ENCODE measurements at regions not wholly inside any gene's neighbourhood (a gene's known extent, or its start where the extent isn't known, plus 50 kb on each side); places are given as distances from the start of the nearest gene placed in this dataset.

- DNase-seq (ENCODE audit: low spot score in 2 of 2), result no peak
- FAIRE-seq, result no peak
These were observed 283.9 kb upstream of the ACVR2A start for GRCh38 chr2:147560810-147561535.

GRCh38 chr2:147559070-147559725 lies 285.6 kb upstream of the ACVR2A start:
- DNase-seq (ENCODE audit: low spot score in 2 of 2), result no peak
- FAIRE-seq, result no peak

- FAIRE-seq, result no peak
- no peak for DNase-seq (ENCODE audit: low spot score in 2 of 2)
These were observed 286.2 kb upstream of the ACVR2A start for GRCh38 chr2:147558620-147559019.

GRCh38 chr2:147554521-147555107 lies 290.2 kb upstream of the ACVR2A start:
- DNase-seq (ENCODE audit: low spot score in 2 of 2) (no peak), FAIRE-seq (no peak)

- DNase-seq (ENCODE audit: low spot score in 2 of 2) (no peak), FAIRE-seq (no peak)
These were observed 291.0 kb upstream of the ACVR2A start for GRCh38 chr2:147553775-147554271.

GRCh38 chr2:147550995-147551731 lies 293.7 kb upstream of the ACVR2A start:
- DNase-seq (ENCODE audit: low spot score in 2 of 2) (no peak), FAIRE-seq (no peak)

GRCh38 chr2:147549054-147549453 lies 295.8 kb upstream of the ACVR2A start:
- DNase-seq (ENCODE audit: low spot score in 2 of 2) (no peak), FAIRE-seq (no peak)

- no peak for DNase-seq (ENCODE audit: low spot score in 2 of 2)
- no peak for FAIRE-seq
These were observed 296.4 kb upstream of the ACVR2A start for GRCh38 chr2:147548451-147548850.

GRCh38 chr2:147547440-147547839 lies 297.4 kb upstream of the ACVR2A start:
- FAIRE-seq, result no peak
- DNase-seq (ENCODE audit: low spot score in 2 of 2), result no peak

- FAIRE-seq (no peak), DNase-seq (ENCODE audit: low spot score in 2 of 2) (no peak)
These were observed 298.7 kb upstream of the ACVR2A start for GRCh38 chr2:147546109-147546508.

- no peak for DNase-seq (ENCODE audit: low spot score in 2 of 2)
- FAIRE-seq, result no peak
These were observed 301.8 kb upstream of the ACVR2A start for GRCh38 chr2:147543056-147543455.

- FAIRE-seq, result no peak
- DNase-seq (ENCODE audit: low spot score in 2 of 2), result no peak
These were observed 302.5 kb upstream of the ACVR2A start for GRCh38 chr2:147542351-147542750.

GRCh38 chr2:147541314-147541713 lies 303.5 kb upstream of the ACVR2A start:
- DNase-seq (ENCODE audit: low spot score in 2 of 2) (no peak), FAIRE-seq (no peak)

GRCh38 chr2:147538821-147539220 lies 306.0 kb upstream of the ACVR2A start:
- DNase-seq (ENCODE audit: low spot score in 2 of 2), result no peak

GRCh38 chr2:147538088-147538487 lies 306.7 kb upstream of the ACVR2A start:
- DNase-seq (ENCODE audit: low spot score in 2 of 2), result no peak
- FAIRE-seq, result no peak

More at GRCh38 chr2:147538821-147539220, 306.0 kb upstream of the ACVR2A start:
- no peak for FAIRE-seq

- FAIRE-seq (no peak), DNase-seq (ENCODE audit: low spot score in 2 of 2) (no peak)
These were observed 313.6 kb upstream of the ACVR2A start for GRCh38 chr2:147531269-147531668.

- FAIRE-seq (no peak), DNase-seq (ENCODE audit: low spot score in 2 of 2) (no peak)
These were observed 314.8 kb upstream of the ACVR2A start for GRCh38 chr2:147530033-147530432.

- DNase-seq (ENCODE audit: low spot score in 2 of 2) (no peak), FAIRE-seq (no peak)
These were observed 318.9 kb upstream of the ACVR2A start for GRCh38 chr2:147525819-147526489.

GRCh38 chr2:147524912-147525311 lies 319.9 kb upstream of the ACVR2A start:
- FAIRE-seq, result no peak

GRCh38 chr2:147523415-147523814 lies 321.4 kb upstream of the ACVR2A start:
- FAIRE-seq (no peak), DNase-seq (ENCODE audit: low spot score in 2 of 2) (no peak)

More at GRCh38 chr2:147524912-147525311, 319.9 kb upstream of the ACVR2A start:
- DNase-seq (ENCODE audit: low spot score in 2 of 2), result no peak
